ENCODE measurements at regions not wholly inside any gene's neighbourhood (a gene's known extent, or its start where the extent isn't known, plus 50 kb on each side); places are given as distances from the start of the nearest gene placed in this dataset.

DNA sequence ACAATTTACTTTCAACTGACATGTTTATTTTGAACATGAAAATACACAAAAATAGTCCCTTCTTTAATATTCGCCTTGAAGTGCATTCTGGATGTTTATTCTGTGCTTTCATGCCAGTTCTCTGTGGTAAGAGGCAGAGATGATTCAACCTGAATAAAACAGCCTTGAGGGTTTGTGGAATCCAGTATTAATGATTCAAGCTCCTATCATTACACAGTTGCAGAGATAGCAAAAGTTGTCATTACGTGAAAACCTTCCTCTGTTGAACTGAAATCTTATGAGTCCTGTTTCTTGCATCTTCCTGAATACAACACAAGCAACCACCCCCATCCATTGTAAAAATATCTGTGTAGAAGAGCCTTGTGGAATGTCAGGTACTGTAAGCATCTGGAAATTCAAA lies 142.3 kb upstream of the HTR2A start:
- TF ChIP-seq MXI1 (conservative IDR thresholded peaks at IDR 0.05; ENCODE audit: poor library complexity, severe bottlenecking) (no peak), POLR2AphosphoS5 (IDR thresholded peaks at IDR 0.05) (no peak), TAF1 (IDR thresholded peaks at IDR 0.05; ENCODE audit: low read depth) (no peak), EZH2 (IDR thresholded peaks at IDR 0.05; ENCODE audit: borderline replicate concordance, insufficient read depth, low read length, poor library complexity, severe bottlenecking) (no peak), EP300 (conservative IDR thresholded peaks at IDR 0.05; ENCODE audit: poor library complexity, severe bottlenecking) (no peak), RAD21 (conservative IDR thresholded peaks at IDR 0.05) (no peak)
- TF ChIP-seq, protein P1, sequence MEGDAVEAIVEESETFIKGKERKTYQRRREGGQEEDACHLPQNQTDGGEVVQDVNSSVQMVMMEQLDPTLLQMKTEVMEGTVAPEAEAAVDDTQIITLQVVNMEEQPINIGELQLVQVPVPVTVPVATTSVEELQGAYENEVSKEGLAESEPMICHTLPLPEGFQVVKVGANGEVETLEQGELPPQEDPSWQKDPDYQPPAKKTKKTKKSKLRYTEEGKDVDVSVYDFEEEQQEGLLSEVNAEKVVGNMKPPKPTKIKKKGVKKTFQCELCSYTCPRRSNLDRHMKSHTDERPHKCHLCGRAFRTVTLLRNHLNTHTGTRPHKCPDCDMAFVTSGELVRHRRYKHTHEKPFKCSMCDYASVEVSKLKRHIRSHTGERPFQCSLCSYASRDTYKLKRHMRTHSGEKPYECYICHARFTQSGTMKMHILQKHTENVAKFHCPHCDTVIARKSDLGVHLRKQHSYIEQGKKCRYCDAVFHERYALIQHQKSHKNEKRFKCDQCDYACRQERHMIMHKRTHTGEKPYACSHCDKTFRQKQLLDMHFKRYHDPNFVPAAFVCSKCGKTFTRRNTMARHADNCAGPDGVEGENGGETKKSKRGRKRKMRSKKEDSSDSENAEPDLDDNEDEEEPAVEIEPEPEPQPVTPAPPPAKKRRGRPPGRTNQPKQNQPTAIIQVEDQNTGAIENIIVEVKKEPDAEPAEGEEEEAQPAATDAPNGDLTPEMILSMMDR (IDR thresholded peaks at IDR 0.05; ENCODE audit: poor library complexity, severe bottlenecking) = no peak
- TF ChIP-seq, protein P2, sequence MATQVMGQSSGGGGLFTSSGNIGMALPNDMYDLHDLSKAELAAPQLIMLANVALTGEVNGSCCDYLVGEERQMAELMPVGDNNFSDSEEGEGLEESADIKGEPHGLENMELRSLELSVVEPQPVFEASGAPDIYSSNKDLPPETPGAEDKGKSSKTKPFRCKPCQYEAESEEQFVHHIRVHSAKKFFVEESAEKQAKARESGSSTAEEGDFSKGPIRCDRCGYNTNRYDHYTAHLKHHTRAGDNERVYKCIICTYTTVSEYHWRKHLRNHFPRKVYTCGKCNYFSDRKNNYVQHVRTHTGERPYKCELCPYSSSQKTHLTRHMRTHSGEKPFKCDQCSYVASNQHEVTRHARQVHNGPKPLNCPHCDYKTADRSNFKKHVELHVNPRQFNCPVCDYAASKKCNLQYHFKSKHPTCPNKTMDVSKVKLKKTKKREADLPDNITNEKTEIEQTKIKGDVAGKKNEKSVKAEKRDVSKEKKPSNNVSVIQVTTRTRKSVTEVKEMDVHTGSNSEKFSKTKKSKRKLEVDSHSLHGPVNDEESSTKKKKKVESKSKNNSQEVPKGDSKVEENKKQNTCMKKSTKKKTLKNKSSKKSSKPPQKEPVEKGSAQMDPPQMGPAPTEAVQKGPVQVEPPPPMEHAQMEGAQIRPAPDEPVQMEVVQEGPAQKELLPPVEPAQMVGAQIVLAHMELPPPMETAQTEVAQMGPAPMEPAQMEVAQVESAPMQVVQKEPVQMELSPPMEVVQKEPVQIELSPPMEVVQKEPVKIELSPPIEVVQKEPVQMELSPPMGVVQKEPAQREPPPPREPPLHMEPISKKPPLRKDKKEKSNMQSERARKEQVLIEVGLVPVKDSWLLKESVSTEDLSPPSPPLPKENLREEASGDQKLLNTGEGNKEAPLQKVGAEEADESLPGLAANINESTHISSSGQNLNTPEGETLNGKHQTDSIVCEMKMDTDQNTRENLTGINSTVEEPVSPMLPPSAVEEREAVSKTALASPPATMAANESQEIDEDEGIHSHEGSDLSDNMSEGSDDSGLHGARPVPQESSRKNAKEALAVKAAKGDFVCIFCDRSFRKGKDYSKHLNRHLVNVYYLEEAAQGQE (IDR thresholded peaks at IDR 0.05; ENCODE audit: borderline replicate concordance) = no peak

Data from neural cell (in vitro differentiated cells).